Common myeloid progenitor, CD34-positive (primary cell): ENCODE measurements at regions not wholly inside any gene's neighbourhood (a gene's known extent, or its start where the extent isn't known, plus 50 kb on each side); places are given as distances from the start of the nearest gene placed in this dataset.
"Not testable (repeated sequence)": the region's sequence is repeated elsewhere in the genome, so short reads cannot be mapped to it uniquely, and the experiment has no call there.

Experiments used
- CTCF ChIA-PET: fragments of 350-600 bp; sonication (Branson Sonifier 250); formaldehyde crosslinking; loops from one replicate; lab custom pipeline; 2021; ENCODE audit warnings: antibody characterized with exemption; lab: Charles Lee
- POLR2A ChIA-PET: fragments of 350-600 bp; sonication (Branson Sonifier 250); formaldehyde crosslinking; loops from one replicate; lab custom pipeline; 2021; ENCODE audit warnings: antibody characterized with exemption; lab: Charles Lee
- DNase-seq, 3 donors: peaks; one replicate each; pipeline versions ENCODE4 v3.0.0 to v3.0.0-alpha.2; 2013
- H3K27ac ChIP-seq, 2 experiments: 1 replicate in 1 of 2; 2 replicates in 1 of 2; pipeline ENCODE4 v1.7.0; 2013; ENCODE audit warnings: inconsistent platforms in 2 of 2, low read length in 2 of 2, mild to moderate bottlenecking in 2 of 2, low read depth in 1 of 2, moderate library complexity in 1 of 2; ENCODE audit not compliant: severe bottlenecking in 2 of 2, insufficient read depth in 1 of 2, poor library complexity in 1 of 2
- H3K27me3 ChIP-seq, 5 experiments: replicated peaks in 2 of 5; 1 replicate in 3 of 5; 2 replicates in 2 of 5; pipeline versions ENCODE4 v1.6.1 to v1.7.0; 2013; ENCODE audit warnings: low read length in 4 of 5, mild to moderate bottlenecking in 2 of 5, moderate library complexity in 2 of 5, inconsistent platforms in 1 of 5; ENCODE audit not compliant: insufficient read depth in 5 of 5, control insufficient read depth in 4 of 5
- H3K36me3 ChIP-seq, 4 experiments: 1 replicate in 2 of 4; 2 replicates in 2 of 4; pipeline versions ENCODE4 v1.6.1 to v1.7.0; 2013; ENCODE audit warnings: low read length in 3 of 4, control low read depth in 1 of 4, mild to moderate bottlenecking in 1 of 4; ENCODE audit not compliant: control insufficient read depth in 4 of 4, insufficient read depth in 4 of 4
- H3K4me1 ChIP-seq, 4 experiments: 1 replicate in 3 of 4; 2 replicates in 1 of 4; pipeline versions ENCODE4 v1.6.1 to v1.7.1; 2013; ENCODE audit warnings: low read length in 3 of 4, mild to moderate bottlenecking in 3 of 4, control low read depth in 1 of 4, inconsistent platforms in 1 of 4, moderate library complexity in 1 of 4; ENCODE audit not compliant: control insufficient read depth in 4 of 4, insufficient read depth in 4 of 4; ENCODE audit errors: control extremely low read depth in 1 of 4
- H3K4me3 ChIP-seq, 7 experiments: 1 replicate in 4 of 7; 2 replicates in 3 of 7; pipeline versions ENCODE4 v1.5.1 to v1.7.0; 2013; ENCODE audit warnings: mild to moderate bottlenecking in 7 of 7, low read length in 6 of 7, moderate library complexity in 6 of 7, inconsistent platforms in 2 of 7, low read depth in 2 of 7, control low read depth in 1 of 7; ENCODE audit not compliant: insufficient read depth in 4 of 7, control insufficient read depth in 1 of 7; ENCODE audit errors: extremely low read depth in 1 of 7
- H3K9me3 ChIP-seq, 5 experiments: 1 replicate in 4 of 5; 2 replicates in 1 of 5; pipeline versions ENCODE4 v1.6.1 to v1.7.1; 2013; ENCODE audit warnings: low read length in 4 of 5, mild to moderate bottlenecking in 2 of 5, inconsistent platforms in 1 of 5, low read depth in 1 of 5, moderate library complexity in 1 of 5; ENCODE audit not compliant: control insufficient read depth in 4 of 5, insufficient read depth in 2 of 5; ENCODE audit errors: control extremely low read depth in 1 of 5
- WGBS: methylation state at CpG from one replicate; pipeline ENCODE4 v1.1.5; 2013; ENCODE audit not compliant: insufficient coverage; 5-methylcytosine and 5-hydroxymethylcytosine counted together

- H3K4me3 ChIP-seq, H3K36me3 ChIP-seq, H3K27me3 ChIP-seq, H3K4me1 ChIP-seq, DNase-seq, H3K9me3 ChIP-seq, CTCF ChIA-PET, POLR2A ChIA-PET: not testable (repeated sequence)
- peak overlapping the region in 1 of 2 experiments; percentile 80 for H3K27ac ChIP-seq
- 100% methylated on average over 3 of the region's 6 CpGs for WGBS
These were observed 158.0 kb downstream of the CRPPA start for GRCh38 chr7:16263377-16263776.

DNA sequence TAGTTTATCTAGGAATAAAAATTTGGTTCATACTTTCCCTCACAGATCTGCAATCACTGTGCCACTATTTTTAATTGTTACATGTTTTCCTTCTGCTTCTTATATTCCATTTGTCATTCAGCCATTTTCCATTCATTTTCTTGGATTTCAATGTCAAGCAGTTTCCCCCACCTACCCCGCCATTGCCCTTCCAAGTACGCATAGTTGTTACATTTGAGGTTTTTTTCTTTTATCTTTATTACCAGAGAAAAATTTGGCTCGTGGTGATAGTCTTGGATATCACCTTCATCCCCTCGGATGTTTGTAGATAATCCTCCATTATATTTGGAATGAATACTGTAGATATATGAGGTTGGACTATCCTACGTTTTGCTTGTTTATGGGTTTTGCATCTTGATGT, 159.7 kb downstream of the CRPPA start:
- WGBS: no CpG with 5 or more reads among the region's 5 CpGs
- CTCF ChIA-PET: no interaction called here

GRCh38 chr7:16261100-16261499, 160.2 kb downstream of the CRPPA start:
- no CpG with 5 or more reads among the region's 2 CpGs for WGBS
- H3K9me3 ChIP-seq: no peaks in the 10 kb centered on the region
- no peak for DNase-seq
- peaks cover 0 to 2% (median 0%) of the 10 kb centered on the region in 4 experiments for H3K36me3 ChIP-seq
- no peak overlapping the region for H3K27ac ChIP-seq
- no peaks in the 10 kb centered on the region for H3K4me1 ChIP-seq
- no peak overlapping the region for H3K4me3 ChIP-seq
- CTCF ChIA-PET: no interaction called here
- H3K27me3 ChIP-seq: no peaks in the 10 kb centered on the region
- POLR2A ChIA-PET: no interaction called here

More for the DNA sequence above, 159.7 kb downstream of the CRPPA start:
- Histone ChIP-seq H3K4me1 (no peaks in the 10 kb centered on the region), H3K4me3 (no peak overlapping the region), H3K27me3 (no peaks in the 10 kb centered on the region), H3K9me3 (no peaks in the 10 kb centered on the region), H3K27ac (peak overlapping the region in 1 of 2 experiments; percentile 80), H3K36me3 (peaks cover 0 to 2% (median 0%) of the 10 kb centered on the region in 4 experiments)
- POLR2A ChIA-PET: no interaction called here
- no peak for DNase-seq

DNA sequence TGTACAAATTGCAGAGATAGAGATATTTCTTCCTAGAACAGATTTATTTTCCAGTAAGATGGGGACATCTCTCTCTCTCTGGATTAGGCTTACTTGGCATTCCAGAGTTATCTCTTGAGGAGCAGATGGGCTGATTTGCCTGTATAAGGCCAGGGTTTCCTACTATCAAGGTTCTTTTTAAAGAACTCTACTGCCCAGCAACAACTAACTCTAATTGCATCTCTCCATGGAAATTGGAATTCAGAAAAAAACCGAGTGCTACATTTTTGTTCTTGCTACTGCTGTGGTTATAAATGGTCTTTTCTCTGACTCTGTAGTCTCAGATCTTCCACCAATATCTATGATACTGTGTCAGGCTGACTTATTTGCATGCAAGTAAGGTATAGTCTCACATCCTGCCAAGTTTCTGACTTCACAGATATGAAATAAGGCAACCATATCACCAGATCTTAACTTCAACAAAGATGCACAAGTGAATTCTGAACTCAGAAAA, 161.1 kb downstream of the CRPPA start:
- peak overlapping the region in 1 of 2 experiments; percentile 55 for H3K27ac ChIP-seq
- H3K4me3 ChIP-seq: no peak overlapping the region
- ChIA-PET CTCF (no interaction called here), POLR2A (no interaction called here)
- DNase-seq: peak in 1 of 3 donors; percentile 22
- H3K4me1 ChIP-seq: no peaks in the 10 kb centered on the region
- H3K9me3 ChIP-seq: no peaks in the 10 kb centered on the region
- H3K36me3 ChIP-seq: peaks cover 0 to 2% (median 0%) of the 10 kb centered on the region in 4 experiments
- WGBS: no CpG with 5 or more reads among the region's 1 CpG
- H3K27me3 ChIP-seq: no peaks in the 10 kb centered on the region

DNA sequence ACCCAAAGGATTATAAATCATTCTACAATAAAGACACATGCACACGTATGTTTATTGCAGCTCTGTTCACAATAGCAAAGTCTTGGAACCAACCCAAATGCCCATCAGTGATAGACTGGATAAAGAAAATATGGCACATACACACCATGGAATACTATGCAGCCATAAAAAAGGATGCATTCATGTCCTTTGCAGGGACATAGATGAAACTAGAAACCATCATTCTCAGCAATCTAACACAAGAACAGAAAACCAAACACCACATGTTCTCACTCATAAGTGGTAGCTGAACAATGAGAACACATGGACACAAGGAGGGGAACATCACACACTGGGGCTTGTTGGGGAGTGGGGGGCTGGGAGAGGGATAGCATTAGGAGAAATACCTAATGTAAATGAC, 164.9 kb downstream of the CRPPA start:
- no CpG with 5 or more reads among the region's 1 CpG for WGBS
- H3K9me3 ChIP-seq, DNase-seq, H3K27ac ChIP-seq, H3K4me3 ChIP-seq, H3K36me3 ChIP-seq, H3K4me1 ChIP-seq, POLR2A ChIA-PET, H3K27me3 ChIP-seq: not testable (repeated sequence)
- CTCF ChIA-PET: interaction anchor here (1.3 kb wide), 1 partner anchor 309 kb away, joined by 3 read pairs; no protein-coding TSS in a partner anchor

- H3K4me1 ChIP-seq, H3K4me3 ChIP-seq, H3K27me3 ChIP-seq, DNase-seq, H3K9me3 ChIP-seq, H3K27ac ChIP-seq, H3K36me3 ChIP-seq, POLR2A ChIA-PET: not testable (repeated sequence)
- WGBS: no CpG with 5 or more reads among the region's 2 CpGs
- CTCF ChIA-PET: interaction anchor here (1.3 kb wide), 1 partner anchor 309 kb away, joined by 3 read pairs; no protein-coding TSS in a partner anchor
These were observed 165.4 kb downstream of the CRPPA start for GRCh38 chr7:16255952-16256351.

GRCh38 chr7:16250655-16251054, 170.7 kb downstream of the CRPPA start:
- CTCF ChIA-PET, H3K36me3 ChIP-seq, DNase-seq, H3K27me3 ChIP-seq, H3K4me1 ChIP-seq, POLR2A ChIA-PET, H3K4me3 ChIP-seq, H3K27ac ChIP-seq: not testable (repeated sequence)
- peaks cover 0 to 15% (median 8%) of the 10 kb centered on the region in 5 experiments for H3K9me3 ChIP-seq
- WGBS: 100% methylated on average over 1 of the region's 2 CpGs
